HG03342 (cell line): ENCODE measurements at regions not wholly inside any gene's neighbourhood (a gene's known extent, or its start where the extent isn't known, plus 50 kb on each side); places are given as distances from the start of the nearest gene placed in this dataset.
"Not testable (repeated sequence)": the region's sequence is repeated elsewhere in the genome, so short reads cannot be mapped to it uniquely, and the experiment has no call there.

Experiments used
- ATAC-seq: cut with Tn5 transposase; IDR thresholded peaks from one replicate; pipeline ENCODE4 v1.9.1; 2021; ENCODE audit warnings: mild to moderate bottlenecking, moderate library complexity; ENCODE audit not compliant: unreplicated experiment

- ATAC-seq: no peak
These were observed 171.5 kb downstream of the KCNS3 start for GRCh38 chr2:18050001-18050400.

- no peak for ATAC-seq
These were observed 170.9 kb downstream of the KCNS3 start for GRCh38 chr2:18049325-18049724.

GRCh38 chr2:18047896-18048657 is 169.6 kb downstream of the KCNS3 start:
- no peak for ATAC-seq

- no peak for ATAC-seq
These were observed 168.7 kb downstream of the KCNS3 start for GRCh38 chr2:18047213-18047611.

GRCh38 chr2:18046558-18047212 is 168.2 kb downstream of the KCNS3 start:
- no peak for ATAC-seq

GRCh38 chr2:18046017-18046416 is 167.6 kb downstream of the KCNS3 start:
- no peak for ATAC-seq

GRCh38 chr2:18045230-18045629 is 166.8 kb downstream of the KCNS3 start:
- ATAC-seq: no peak

GRCh38 chr2:18017381-18017780 is 138.9 kb downstream of the KCNS3 start:
- ATAC-seq: not testable (repeated sequence)

GRCh38 chr2:18009891-18010290 is 131.4 kb downstream of the KCNS3 start:
- ATAC-seq: no peak

GRCh38 chr2:18005411-18005810 is 126.9 kb downstream of the KCNS3 start:
- ATAC-seq: no peak

GRCh38 chr2:18001671-18002070 is 123.2 kb downstream of the KCNS3 start:
- ATAC-seq: no peak

GRCh38 chr2:17996978-17997377 is 118.5 kb downstream of the KCNS3 start:
- no peak for ATAC-seq

- ATAC-seq: no peak
These were observed 117.1 kb downstream of the KCNS3 start for GRCh38 chr2:17995593-17995992.
